Neural crest cell (in vitro differentiated cells): ENCODE measurements at regions not wholly inside any gene's neighbourhood (a gene's known extent, or its start where the extent isn't known, plus 50 kb on each side); places are given as distances from the start of the nearest gene placed in this dataset.
A peak's percentile ranks its signal among the peaks of the same experiment; 100 is the strongest.

ENCODE experiments used
- DNase-seq: peaks from one replicate; pipeline ENCODE4 v3.0.0; 2021; ENCODE audit warnings: low read depth, mixed read lengths, low spot score
- H3K27ac Mint-ChIP-seq: one replicate; pipeline ENCODE4 v1.8.0; 2021; ENCODE audit warnings: mild to moderate bottlenecking, mixed read lengths; ENCODE audit not compliant: unreplicated experiment
- H3K27me3 Mint-ChIP-seq: 2 replicates; pipeline ENCODE4 v1.8.0; 2021; ENCODE audit warnings: low read depth, mild to moderate bottlenecking, mixed read lengths
- H3K36me3 Mint-ChIP-seq: 2 replicates; pipeline ENCODE4 v1.8.0; 2021; ENCODE audit warnings: low read depth, mild to moderate bottlenecking, mixed read lengths
- H3K4me1 Mint-ChIP-seq: 2 replicates; pipeline ENCODE4 v1.8.0; 2021; ENCODE audit warnings: mixed read lengths
- H3K4me3 Mint-ChIP-seq: one replicate; pipeline ENCODE4 v1.8.0; 2021; ENCODE audit warnings: mild to moderate bottlenecking, mixed read lengths
- H3K9me3 Mint-ChIP-seq: 2 replicates; pipeline ENCODE4 v1.8.0; 2021; ENCODE audit warnings: mixed read lengths
- CTCF ChIP-seq: fragments of 200-600 bp; sonication (generic); conservative IDR thresholded peaks from 2 replicates; pipeline ENCODE4 v1.5.0; 2021; ENCODE audit warnings: antibody characterized with exemption, mild to moderate bottlenecking

DNA sequence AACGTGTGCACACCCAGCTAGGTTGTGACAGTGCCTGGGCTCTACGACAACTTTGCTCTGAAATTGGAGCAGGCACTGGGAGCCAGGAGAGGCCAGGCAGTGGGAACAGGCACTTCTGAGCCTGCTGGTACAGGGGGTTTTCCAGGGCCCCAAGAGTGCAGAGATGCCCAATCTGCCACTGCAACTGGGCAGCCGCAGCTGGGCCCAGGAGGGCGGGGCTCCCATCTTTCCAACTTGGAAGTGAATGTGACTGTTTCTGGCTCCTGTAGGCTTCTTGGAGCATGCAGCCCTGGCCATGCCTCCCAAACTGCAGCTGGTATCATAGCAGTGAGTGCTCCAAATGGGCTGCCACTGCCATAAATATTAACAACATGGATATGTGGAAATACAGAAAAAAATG, 465.1 kb upstream of the PABPC4L start:
- Mint-ChIP-seq H3K27ac (no peak overlapping the region), H3K4me3 (no peak overlapping the region), H3K9me3 (no peaks in the 10 kb centered on the region), H3K27me3 (no peaks in the 10 kb centered on the region), H3K4me1 (no peaks in the 10 kb centered on the region), H3K36me3 (no peaks in the 10 kb centered on the region)
- TF ChIP-seq CTCF, result no peak
- DNase-seq, result no peak

- Mint-ChIP-seq H3K4me3 (no peak overlapping the region), H3K9me3 (no peaks in the 10 kb centered on the region), H3K4me1 (no peaks in the 10 kb centered on the region), H3K27ac (no peak overlapping the region), H3K27me3 (no peaks in the 10 kb centered on the region), H3K36me3 (no peaks in the 10 kb centered on the region)
- DNase-seq, result no peak
- TF ChIP-seq CTCF, result no peak
Observed at GRCh38 chr4:134665429-134665828, 463.8 kb upstream of the PABPC4L start.

DNA sequence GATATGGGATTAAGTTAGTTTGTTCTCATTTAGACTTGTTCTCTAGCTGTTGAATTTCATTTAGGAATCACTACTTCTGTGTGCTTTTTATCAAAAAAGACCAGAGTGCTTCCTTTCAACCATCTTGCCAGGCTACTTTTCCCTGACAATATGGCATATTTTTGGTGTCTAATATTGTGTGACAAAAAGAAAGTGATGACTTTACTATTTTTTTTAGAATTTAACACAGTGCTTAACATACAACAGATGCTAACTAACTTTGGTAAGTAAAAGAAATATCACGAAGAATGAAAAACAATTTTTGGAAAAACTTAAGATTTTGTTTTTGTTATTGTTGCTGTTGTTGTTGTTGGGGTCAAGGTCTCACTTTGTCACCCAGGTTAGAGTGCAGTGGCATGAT, 462.2 kb upstream of the PABPC4L start:
- Mint-ChIP-seq H3K27me3 (no peaks in the 10 kb centered on the region), H3K4me3 (no peak overlapping the region), H3K4me1 (no peaks in the 10 kb centered on the region), H3K27ac (no peak overlapping the region), H3K9me3 (no peaks in the 10 kb centered on the region), H3K36me3 (no peaks in the 10 kb centered on the region)
- no peak for DNase-seq
- TF ChIP-seq CTCF, result no peak

DNA sequence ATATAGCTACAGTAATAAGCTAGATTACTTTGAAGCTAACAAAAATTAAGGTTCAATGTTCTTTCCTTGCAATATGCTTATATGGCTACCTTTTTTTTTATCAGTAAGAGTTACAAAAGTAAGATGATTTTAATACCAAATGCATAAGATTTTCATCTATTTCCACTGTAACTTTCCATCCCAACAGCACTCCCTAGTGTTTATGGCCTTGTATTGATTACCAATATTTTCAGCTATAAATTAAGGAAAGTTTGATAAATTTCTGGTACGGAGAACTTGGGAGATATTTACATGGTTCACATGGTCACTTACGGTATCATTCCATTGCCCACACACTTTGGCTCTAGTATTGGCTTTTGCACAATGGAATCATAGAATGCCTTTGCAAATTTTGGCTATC, 448.9 kb upstream of the PABPC4L start:
- Mint-ChIP-seq H3K27ac (no peak overlapping the region), H3K9me3 (peaks cover 2% of the 10 kb centered on the region), H3K36me3 (no peaks in the 10 kb centered on the region), H3K4me1 (no peaks in the 10 kb centered on the region), H3K27me3 (no peaks in the 10 kb centered on the region), H3K4me3 (no peak overlapping the region)
- DNase-seq, result no peak
- peak; percentile 28 for TF ChIP-seq CTCF

- Mint-ChIP-seq H3K27ac (no peak overlapping the region), H3K4me3 (no peak overlapping the region), H3K27me3 (no peaks in the 10 kb centered on the region), H3K36me3 (no peaks in the 10 kb centered on the region), H3K9me3 (peaks cover 7% of the 10 kb centered on the region), H3K4me1 (no peaks in the 10 kb centered on the region)
- TF ChIP-seq CTCF, result no peak
- no peak for DNase-seq
Observed at GRCh38 chr4:134645778-134646177, 444.2 kb upstream of the PABPC4L start.
